Upper lobe of right lung (tissue), 1 donor: ENCODE measurements at regions not wholly inside any gene's neighbourhood (a gene's known extent, or its start where the extent isn't known, plus 50 kb on each side); places are given as distances from the start of the nearest gene placed in this dataset.

Experiments used
- ATAC-seq: fragments of 200-7000 bp; cut with Tn5 transposase; one replicate; pipeline ENCODE4 v1.9.1; 2020; ENCODE audit warnings: mild to moderate bottlenecking, moderate library complexity
- DNase-seq: peaks from one replicate; pipeline ENCODE4 v3.0.0-alpha.2; 2020
- H3K27ac ChIP-seq: fragments of 200-600 bp; one replicate; pipeline ENCODE4 v1.8.0; 2022
- H3K27me3 ChIP-seq: fragments of 200-600 bp; one replicate; pipeline ENCODE4 v1.8.0; 2022; ENCODE audit warnings: mild to moderate bottlenecking
- H3K36me3 ChIP-seq: fragments of 200-600 bp; one replicate; pipeline ENCODE4 v1.8.0; 2022
- H3K4me1 ChIP-seq: fragments of 200-600 bp; one replicate; pipeline ENCODE4 v1.8.0; 2022
- H3K4me3 ChIP-seq: fragments of 200-600 bp; one replicate; pipeline ENCODE4 v1.8.0; 2022; ENCODE audit warnings: mild to moderate bottlenecking
- H3K9me3 ChIP-seq: fragments of 200-600 bp; one replicate; pipeline ENCODE4 v1.8.0; 2022
- CTCF ChIP-seq: fragments of 200-600 bp; IDR thresholded peaks from one replicate; pipeline ENCODE4 v1.8.0; 2022; ENCODE audit warnings: antibody characterized with exemption
- intact Hi-C: fragments of 100-400 bp; cut with DNase I; formaldehyde crosslinking; loops from one replicate; pipeline ENCODE4 v1.11.0; 2022
- donor health status: DM: no; HTN: yes; CAD: no; lungs with severe emphysema.

GRCh38 chr2:16375351-16375750 is 290.3 kb downstream of the CYRIA start:
- DNase-seq, result no peak
- Histone ChIP-seq H3K9me3 (no peaks in the 10 kb centered on the region), H3K27me3 (no peaks in the 10 kb centered on the region), H3K4me3 (no peak overlapping the region), H3K27ac (no peak overlapping the region), H3K4me1 (no peaks in the 10 kb centered on the region), H3K36me3 (no peaks in the 10 kb centered on the region)
- no peak for TF ChIP-seq CTCF
- no peak for ATAC-seq
- intact Hi-C loops, result no loop called here

GRCh38 chr2:16374671-16375070 is 291.0 kb downstream of the CYRIA start:
- intact Hi-C loops, result no loop called here
- no peak for TF ChIP-seq CTCF
- H3K27me3 ChIP-seq, result no peaks in the 10 kb centered on the region
- no peaks in the 10 kb centered on the region for H3K9me3 ChIP-seq
- no peak overlapping the region for H3K4me3 ChIP-seq
- ATAC-seq (no peak), DNase-seq (no peak)
- no peaks in the 10 kb centered on the region for H3K36me3 ChIP-seq
- no peaks in the 10 kb centered on the region for H3K4me1 ChIP-seq
- H3K27ac ChIP-seq, result no peak overlapping the region

- H3K4me3 ChIP-seq, result no peak overlapping the region
- DNase-seq, result no peak
- intact Hi-C loops, result no loop called here
- H3K27ac ChIP-seq, result no peak overlapping the region
- no peaks in the 10 kb centered on the region for H3K36me3 ChIP-seq
- ATAC-seq, result no peak
- H3K4me1 ChIP-seq, result no peaks in the 10 kb centered on the region
- no peak for TF ChIP-seq CTCF
- no peaks in the 10 kb centered on the region for H3K9me3 ChIP-seq
- no peaks in the 10 kb centered on the region for H3K27me3 ChIP-seq
Measured at GRCh38 chr2:16373341-16373740, 292.3 kb downstream of the CYRIA start.

GRCh38 chr2:16371751-16372150 is 293.9 kb downstream of the CYRIA start:
- ATAC-seq (no peak), DNase-seq (no peak)
- intact Hi-C loops, result no loop called here
- TF ChIP-seq CTCF, result no peak
- H3K36me3 ChIP-seq, result no peaks in the 10 kb centered on the region
- no peak overlapping the region for H3K4me3 ChIP-seq
- no peaks in the 10 kb centered on the region for H3K4me1 ChIP-seq
- H3K27ac ChIP-seq, result no peak overlapping the region
- no peaks in the 10 kb centered on the region for H3K27me3 ChIP-seq
- H3K9me3 ChIP-seq, result no peaks in the 10 kb centered on the region

GRCh38 chr2:16368951-16369350 is 296.7 kb downstream of the CYRIA start:
- Histone ChIP-seq H3K36me3 (no peaks in the 10 kb centered on the region), H3K9me3 (no peaks in the 10 kb centered on the region), H3K4me1 (no peaks in the 10 kb centered on the region), H3K27ac (no peak overlapping the region), H3K4me3 (no peak overlapping the region), H3K27me3 (no peaks in the 10 kb centered on the region)
- no peak for DNase-seq
- ATAC-seq, result no peak
- intact Hi-C loops, result no loop called here
- TF ChIP-seq CTCF, result no peak

GRCh38 chr2:16368328-16368727 is 297.3 kb downstream of the CYRIA start:
- H3K4me3 ChIP-seq, result no peak overlapping the region
- H3K27ac ChIP-seq, result no peak overlapping the region
- DNase-seq, result no peak
- no peaks in the 10 kb centered on the region for H3K4me1 ChIP-seq
- no peaks in the 10 kb centered on the region for H3K36me3 ChIP-seq
- intact Hi-C loops, result no loop called here
- no peaks in the 10 kb centered on the region for H3K9me3 ChIP-seq
- no peak for ATAC-seq
- TF ChIP-seq CTCF, result no peak
- no peaks in the 10 kb centered on the region for H3K27me3 ChIP-seq
